WI38 (cell line): ENCODE measurements at regions not wholly inside any gene's neighbourhood (a gene's known extent, or its start where the extent isn't known, plus 50 kb on each side); places are given as distances from the start of the nearest gene placed in this dataset.

ENCODE experiments used
- H3K4me3 ChIP-seq: 2 replicates; pipeline ENCODE4 v1.5.1; 2011; ENCODE audit warnings: low read depth, mild to moderate bottlenecking, control low read depth, low read length
- CTCF ChIP-seq: IDR thresholded peaks from 2 replicates; pipeline ENCODE4 v1.5.1; 2012; ENCODE audit warnings: low read depth, mild to moderate bottlenecking, control low read depth, low read length

- TF ChIP-seq CTCF, result no peak
- H3K4me3 ChIP-seq, result no peak overlapping the region
Measured at GRCh38 chr2:237180987-237181386, 95.3 kb downstream of the COPS8 start.

- H3K4me3 ChIP-seq, result no peak overlapping the region
- no peak for TF ChIP-seq CTCF
Measured at GRCh38 chr2:237181844-237182243, 96.2 kb downstream of the COPS8 start.

- TF ChIP-seq CTCF, result no peak
- no peak overlapping the region for H3K4me3 ChIP-seq
Measured at GRCh38 chr2:237182422-237183123, 96.9 kb downstream of the COPS8 start.

- TF ChIP-seq CTCF, result no peak
- peak overlapping the region; percentile 50 for H3K4me3 ChIP-seq
Measured at GRCh38 chr2:237184192-237184918, 98.7 kb downstream of the COPS8 start.

GRCh38 chr2:237184919-237185552, 99.3 kb downstream of the COPS8 start:
- H3K4me3 ChIP-seq, result peak overlapping the region; percentile 35
- no peak for TF ChIP-seq CTCF

- no peak for TF ChIP-seq CTCF
- H3K4me3 ChIP-seq, result no peak overlapping the region
Measured at GRCh38 chr2:237185553-237185925, 99.8 kb downstream of the COPS8 start.

GRCh38 chr2:237189799-237190198, 104.1 kb downstream of the COPS8 start:
- no peak for TF ChIP-seq CTCF
- H3K4me3 ChIP-seq, result no peak overlapping the region
